Stimulated activated CD8-positive, alpha-beta memory T cell treated with anti-CD3 and anti-CD28 coated beads, Interleukin-7, amount 100 ng/mL, for 1 hour (primary cell): ENCODE measurements at regions not wholly inside any gene's neighbourhood (a gene's known extent, or its start where the extent isn't known, plus 50 kb on each side); places are given as distances from the start of the nearest gene placed in this dataset.

Source experiments
- DNase-seq, 2 donors: peaks; one replicate each; pipeline ENCODE4 v3.0.0-alpha.2; 2020; ENCODE audit warnings: low read depth in 2 of 2

DNA sequence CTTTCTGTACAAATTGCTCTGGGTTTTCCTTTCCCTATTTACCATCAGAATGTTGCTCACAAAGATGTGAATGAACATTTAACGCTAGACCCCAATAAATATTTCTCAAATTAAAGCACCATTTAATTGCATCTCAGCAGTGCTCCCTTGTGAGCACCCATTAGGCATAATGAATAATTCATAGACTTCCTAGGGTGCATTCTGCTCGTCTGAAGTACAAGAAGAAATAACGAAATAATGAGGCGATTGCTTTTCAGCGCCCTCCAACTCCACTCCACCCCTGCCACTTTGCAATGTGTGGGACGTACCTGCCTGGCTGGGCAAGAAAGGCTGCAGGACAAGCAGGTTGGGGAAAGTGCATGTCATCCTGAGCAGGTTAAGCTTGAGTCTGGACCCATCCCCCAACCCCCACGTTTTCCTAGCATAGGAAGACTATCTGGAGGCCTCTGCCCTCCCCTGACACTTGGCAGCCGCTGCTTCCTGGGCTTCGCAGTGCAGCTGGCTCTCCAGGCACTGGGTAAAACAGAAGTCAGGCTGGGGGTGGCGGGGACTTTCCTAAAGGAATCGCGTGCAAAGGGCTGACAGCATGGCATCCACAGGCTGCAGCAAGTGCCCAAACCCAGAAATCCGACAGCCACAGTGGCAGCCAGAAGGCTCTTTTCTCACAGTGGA is 253.7 kb downstream of the DUSP6 start:
- DNase-seq = no peak

DNA sequence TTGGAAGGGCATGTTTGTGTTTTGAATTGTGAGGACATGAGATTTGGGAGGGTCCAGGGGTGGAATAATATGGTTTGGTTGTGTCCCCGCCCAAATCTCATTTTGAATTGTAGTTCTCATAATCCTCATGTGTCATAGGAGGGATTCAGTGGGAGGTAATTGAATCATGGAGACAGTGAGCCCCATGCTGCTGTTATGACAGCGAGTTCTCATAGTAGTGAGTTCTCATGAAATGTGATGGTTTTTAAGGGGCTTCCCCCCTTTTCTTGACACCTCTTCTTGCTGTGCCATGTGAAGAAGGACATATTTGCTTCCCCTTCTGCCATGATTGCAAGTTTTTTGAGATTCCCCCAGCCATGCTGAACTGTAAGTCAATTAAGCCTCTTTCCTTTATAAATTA is 260.0 kb downstream of the DUSP6 start:
- no peak for DNase-seq

DNA sequence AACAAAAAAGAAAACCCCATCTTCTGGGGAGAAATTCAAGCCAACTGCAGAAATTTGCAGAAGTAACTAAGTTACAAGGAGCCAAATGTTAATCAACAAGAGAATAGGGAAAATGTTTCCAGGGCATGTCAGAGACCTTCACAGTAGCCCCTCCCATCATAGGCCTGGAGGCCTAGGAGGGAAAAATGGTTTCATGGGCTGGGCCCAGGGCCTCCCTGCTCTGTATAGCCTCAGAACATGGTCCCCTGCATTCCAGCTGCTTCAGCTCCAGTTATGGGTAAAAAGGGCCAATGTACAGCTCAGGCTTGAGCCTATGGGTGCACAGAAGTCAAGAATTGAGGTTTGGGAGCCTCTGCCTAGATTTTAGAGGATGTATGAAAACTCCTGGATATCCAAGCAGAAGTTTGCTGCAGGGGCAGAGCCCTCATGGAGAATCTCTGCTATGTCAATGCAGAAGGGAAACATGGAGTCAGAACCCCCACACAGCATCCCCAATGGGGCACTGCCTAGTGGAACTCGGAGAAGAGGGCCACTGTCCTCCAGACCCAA is 260.9 kb downstream of the DUSP6 start:
- DNase-seq = no peak

DNA sequence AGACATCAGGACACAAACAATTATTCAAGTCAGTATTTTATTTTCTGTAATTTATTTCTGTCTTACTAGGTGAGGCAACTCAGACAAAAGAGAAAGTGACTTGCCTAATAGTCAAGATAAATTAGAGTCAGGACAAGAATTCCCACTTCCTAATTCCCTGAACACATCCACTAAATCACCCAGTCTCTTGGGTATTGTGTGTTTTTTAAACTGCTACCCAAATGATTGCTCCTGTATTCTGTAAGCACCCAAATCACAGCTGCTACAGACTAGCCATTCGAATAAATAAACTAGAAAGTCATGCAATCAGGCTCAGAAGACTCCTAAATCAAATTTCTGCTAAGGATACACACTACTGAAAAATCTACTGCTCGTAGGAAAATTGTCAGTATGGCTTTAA is 263.0 kb downstream of the DUSP6 start:
- no peak for DNase-seq

DNA sequence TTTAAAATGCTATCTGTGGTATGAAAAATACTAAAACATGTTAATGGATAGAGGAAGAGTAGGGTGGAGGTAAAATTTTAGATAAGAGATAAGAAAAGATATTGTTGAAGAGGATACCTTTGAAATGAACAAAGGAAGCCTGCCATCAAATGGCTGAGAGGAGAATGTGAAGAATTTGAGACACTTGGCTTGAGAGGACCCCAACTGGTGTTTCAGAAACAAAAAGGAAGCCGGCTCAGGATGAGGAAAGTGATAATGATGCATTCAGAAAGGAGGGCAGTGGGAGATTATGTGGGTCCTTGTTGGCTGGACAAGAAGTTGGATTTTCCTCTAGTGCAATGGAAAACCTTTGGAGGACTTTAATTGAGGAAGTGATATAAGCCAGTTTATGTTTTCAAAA is 264.4 kb downstream of the DUSP6 start:
- DNase-seq = no peak

DNA sequence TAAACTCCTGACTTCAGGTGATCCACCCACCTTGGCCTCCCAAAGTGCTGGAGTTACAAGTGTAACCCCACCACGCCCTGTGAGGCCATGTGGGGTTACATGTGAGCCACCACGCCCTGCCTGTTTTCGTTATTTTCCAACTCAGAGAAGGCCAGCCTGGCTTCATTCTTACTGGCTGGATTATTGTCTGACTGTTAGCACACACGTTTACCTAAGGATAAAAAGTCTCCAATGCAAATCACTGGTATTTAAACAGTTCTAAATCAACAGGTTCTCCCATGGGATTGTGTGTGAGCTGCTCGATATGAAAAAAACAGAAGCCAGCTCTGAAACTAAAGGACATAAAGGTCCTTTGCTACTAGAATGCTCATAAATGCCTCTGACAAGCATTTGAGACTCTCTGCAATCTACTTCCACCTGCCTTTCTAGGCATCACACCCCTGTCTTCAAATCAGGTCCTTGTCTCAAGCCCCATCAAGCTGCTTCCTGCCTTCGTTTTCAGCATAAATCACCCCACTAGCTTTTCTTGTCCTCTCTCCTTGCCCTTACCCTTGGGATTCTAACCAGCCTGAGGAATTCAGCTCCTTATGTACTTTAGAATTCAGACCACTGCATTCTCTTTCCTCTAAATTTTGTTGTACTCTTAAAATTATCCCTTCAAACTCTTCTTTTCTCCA is 265.0 kb downstream of the DUSP6 start:
- no peak for DNase-seq

DNA sequence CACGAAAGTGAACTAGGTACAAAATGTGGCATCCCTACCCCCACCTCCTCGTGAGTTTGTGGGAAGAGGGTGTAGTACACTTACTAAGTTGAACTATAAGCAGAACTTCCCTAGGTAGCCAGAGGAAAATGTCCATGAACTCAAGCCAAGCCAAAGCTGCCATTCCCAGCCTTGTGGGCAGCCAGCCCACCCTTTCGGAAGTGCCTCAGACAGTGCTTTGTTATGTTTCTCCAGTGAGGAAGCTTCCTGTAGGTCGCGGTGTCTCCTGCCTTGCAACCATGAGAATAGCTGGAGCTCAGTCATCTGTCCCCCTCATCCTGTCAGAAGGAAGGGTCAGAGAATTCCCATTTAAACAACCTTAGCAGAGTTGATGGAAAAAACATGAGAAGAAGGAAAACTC is 266.9 kb downstream of the DUSP6 start:
- no peak for DNase-seq

DNA sequence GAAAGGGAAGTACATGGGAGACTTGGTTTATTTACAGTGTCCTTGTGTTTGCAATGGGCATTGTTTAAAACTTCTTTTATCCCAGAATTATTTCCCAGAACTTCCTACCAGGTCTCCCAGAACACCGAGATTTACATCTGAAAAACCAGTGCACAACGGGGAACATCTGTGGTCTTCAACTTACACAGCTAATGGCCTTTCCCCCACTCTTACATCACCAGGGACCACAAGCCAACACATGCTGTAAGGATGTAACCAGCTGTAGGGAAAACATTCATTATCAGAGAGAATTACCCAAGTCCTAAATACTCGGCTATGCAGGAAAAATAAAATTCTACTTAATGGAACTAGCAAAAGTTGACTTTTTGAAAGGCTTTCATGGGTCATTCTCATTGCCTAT is 267.6 kb downstream of the DUSP6 start:
- no peak for DNase-seq

DNA sequence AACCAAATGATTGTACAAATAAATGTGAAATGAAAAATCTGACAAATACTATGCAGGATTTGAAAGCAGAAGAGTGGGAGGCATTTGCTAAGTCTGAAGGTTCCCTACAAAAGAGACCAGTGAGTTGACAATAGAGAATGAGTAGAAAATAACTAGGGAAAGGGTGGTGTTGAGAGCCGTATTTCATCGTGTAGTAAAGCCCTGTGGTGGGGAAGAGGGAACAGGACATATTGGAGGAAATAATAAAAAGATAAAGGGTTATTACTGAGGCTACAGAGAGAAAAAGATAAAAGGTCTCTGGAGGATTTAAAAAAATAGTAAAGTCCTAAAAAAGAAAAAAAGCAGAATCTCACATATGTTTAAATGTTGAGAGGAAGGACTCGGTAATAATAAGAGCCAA is 268.8 kb downstream of the DUSP6 start:
- DNase-seq = no peak

DNA sequence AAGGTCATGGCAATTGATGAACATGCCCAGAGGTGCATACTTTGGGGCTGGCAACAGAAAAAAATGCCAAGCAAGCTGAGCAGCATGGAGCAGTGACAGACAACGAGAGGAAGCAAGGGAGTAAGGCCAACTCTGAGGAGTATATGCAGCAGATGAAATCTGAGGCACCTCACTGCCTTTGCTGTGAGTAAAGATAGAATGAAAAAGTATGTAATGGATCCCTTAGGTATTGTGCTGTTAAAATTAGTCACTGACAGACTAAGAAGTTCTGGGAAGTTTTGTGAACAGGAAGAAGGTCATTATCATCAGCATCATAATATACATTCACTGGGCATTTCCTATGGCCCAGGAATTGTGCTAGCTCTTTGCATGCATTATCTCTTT is 269.9 kb downstream of the DUSP6 start:
- DNase-seq = no peak

DNA sequence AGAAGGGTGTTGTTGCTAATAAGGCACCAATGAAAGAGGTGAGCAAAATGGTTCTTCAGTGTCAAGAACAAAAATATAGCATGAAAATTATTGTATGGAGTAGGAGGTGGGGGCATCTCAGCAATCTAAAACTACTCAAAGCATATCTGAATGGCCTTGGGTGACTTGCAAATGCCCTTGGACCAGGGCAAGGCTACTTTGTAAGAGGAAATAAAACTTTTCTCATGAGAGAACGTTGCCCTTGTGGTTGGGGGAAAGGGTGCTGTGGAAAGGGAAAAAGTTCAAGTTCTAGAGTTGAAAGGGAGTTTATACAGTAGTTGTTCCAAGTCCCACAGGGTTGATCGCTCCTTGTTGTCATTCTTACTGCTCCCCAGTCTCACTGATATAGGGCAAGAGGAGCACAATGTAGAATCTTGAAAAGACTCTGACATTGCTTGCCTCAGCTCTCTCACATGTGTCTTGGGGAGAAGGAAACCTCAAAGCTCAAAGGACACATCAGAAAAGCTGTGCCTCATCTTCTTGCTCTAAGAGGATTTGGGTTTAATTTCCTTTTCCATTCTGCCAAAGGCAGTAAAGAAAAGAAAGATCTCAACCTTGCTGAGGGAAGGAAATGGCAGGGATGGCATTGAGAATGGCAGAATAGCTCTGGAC is 270.5 kb downstream of the DUSP6 start:
- DNase-seq = no peak

DNA sequence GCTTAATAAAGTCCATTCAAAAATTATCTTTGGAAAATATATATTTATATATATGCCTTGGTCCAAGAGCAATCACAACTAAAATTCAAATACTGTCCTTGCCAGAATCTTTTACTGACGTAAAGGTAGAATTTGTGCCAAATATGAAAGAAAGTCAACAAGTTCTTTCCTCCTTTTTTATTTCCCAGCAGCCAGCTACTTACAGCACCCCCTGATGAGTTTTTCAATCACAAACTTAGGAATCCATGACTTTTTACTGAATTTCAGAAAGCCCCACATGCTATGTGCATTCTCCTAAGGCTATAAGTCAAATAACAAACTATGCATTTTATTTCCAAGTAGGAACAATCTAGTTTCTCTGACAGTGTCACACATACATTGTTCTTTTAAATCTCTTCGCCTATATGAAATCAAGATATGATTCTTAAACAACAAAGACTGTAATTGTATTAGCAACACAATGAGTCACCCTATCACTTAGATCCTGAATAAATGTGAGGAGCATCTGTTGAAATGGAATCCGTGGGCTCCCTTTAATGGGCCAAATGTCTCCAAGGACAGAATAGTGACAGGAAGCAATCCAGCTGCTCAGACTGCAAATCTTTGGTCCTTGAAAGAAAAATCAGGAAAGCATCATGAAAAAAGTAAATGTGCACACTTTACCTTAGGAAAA is 271.4 kb downstream of the DUSP6 start:
- DNase-seq = no peak

DNA sequence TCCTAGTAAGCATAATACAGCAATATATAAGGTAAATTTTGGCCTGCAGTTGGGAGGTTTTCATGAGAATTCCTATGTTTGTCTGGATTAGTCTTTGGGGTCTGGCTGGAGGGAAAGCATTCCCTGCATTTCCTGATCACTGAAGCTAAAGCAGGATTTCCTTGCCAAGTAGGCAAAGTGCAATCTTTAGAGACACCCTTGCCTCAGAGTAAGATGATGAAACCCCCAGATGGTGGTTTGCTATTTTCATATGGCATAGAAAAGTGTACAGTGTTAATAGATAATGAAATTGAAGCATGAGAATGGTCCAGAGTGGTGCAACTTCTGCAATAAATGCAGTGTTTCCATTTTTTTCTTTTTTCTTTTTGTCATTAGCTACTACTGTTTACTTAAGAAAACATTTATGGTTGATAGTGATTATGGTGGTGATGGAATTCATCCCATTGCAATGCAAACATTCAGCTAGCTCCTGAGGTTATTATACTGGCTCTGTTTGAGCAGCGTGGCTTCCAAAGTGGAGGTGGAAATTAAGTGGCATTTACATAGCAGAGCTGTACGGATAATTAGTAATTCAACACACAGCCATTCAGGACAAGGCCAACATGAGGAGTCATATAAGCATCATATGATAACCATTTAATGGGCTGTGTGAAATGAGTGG is 276.3 kb downstream of the DUSP6 start:
- no peak for DNase-seq

DNA sequence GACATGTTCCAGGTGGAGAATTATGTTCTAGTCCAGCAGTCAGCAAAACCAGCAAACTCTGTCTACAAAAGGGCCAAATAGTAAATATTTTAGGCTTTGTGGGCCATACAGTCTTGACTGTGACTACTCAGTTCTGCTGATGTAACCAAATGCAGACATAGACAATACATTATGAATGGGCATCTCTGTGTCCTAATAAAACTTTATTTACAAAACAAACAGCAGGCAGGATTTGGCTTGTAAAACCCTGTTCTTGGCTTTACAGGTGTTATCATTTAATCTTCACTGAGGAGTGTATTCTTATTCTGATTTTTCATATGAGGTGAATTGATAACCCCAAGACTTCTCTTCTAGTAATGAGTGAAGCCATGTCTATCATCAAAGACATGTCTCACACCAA is 278.6 kb downstream of the DUSP6 start:
- no peak for DNase-seq

DNA sequence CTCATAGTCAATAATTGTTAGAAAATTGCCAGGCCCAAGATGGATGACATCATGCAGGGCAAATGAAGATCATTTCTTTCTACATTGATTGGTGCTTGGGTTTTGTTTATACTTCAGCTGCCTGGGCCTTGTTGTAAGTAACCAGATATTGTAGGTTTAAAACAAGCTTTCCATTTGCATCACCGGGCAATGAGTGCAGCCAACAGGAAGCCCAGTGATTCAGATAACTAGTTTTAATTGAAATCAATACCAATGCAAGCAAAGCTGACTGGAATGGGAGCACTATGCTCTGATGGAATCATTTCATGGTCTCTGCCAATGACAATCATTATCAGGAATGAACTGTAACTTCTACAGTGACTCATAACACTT is 279.3 kb downstream of the DUSP6 start:
- DNase-seq = no peak

DNA sequence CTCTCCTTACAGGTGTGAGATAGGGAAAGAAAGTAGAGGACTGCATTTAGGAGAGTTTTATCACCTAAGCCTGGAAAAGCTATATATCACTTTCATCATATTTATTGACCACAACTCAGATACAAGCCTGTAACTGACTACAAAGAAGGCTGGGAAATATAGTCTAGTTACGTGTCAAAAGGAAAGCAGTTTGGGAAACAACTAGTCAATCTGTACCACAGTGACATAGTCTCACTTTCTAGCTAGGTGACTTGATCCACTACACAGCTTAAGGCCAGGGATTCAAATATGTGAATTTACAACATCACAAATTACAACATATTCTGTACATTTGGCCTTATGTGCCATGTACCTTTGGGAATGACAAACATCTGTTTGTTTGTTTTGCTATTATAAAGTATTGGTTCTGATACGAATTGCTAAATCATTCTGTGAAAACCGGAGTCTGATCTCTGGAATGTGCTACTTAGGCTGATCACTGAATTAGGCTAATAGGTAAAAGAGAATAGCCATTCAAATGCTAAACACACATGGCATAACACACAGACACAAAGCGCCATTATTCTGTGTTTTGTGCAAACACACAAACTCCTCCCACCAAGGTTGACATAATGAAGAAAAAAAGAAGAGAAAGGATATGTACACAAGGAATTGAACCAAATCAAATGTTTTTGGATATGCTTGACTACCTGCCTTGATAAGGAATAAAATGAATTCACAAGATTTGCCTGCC is 279.8 kb downstream of the DUSP6 start:
- no peak for DNase-seq

DNA sequence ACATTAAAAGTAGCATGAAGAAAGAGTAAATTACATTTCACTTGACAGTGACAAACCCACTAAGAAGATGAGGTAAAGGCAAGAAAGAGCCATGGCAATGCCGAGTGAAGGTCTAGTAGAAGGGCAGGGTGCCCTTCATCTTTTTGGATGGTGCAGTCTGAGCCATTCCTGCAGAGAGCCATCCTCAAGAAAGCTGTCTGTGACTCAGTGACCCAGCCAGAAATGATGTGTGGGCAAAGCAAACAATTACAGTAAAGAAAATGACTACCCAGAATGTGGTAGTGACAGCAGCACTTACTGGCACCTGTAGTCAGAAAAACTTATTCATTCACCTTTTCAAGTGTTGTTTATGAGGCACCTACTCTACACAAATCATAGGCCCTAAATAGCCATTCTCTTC is 281.7 kb downstream of the DUSP6 start:
- no peak for DNase-seq

DNA sequence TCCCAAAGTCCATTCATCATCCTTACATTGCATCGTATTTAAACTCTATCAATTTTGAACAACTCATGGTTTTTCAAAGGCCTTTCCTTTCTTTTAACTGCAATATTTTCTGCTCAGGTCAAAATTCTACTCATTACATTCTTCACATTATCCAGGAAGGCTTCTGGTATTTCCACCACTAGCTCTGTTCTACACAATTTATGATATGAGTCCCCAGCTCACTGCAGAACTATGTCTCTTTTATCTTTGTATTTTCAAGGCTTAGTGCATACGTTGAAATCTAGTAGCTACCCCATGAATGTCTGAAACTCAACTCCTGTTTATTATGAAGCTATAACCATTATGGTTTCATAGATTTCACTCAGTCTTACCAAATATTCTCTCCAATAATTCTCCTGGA is 282.9 kb downstream of the DUSP6 start:
- DNase-seq = no peak

DNA sequence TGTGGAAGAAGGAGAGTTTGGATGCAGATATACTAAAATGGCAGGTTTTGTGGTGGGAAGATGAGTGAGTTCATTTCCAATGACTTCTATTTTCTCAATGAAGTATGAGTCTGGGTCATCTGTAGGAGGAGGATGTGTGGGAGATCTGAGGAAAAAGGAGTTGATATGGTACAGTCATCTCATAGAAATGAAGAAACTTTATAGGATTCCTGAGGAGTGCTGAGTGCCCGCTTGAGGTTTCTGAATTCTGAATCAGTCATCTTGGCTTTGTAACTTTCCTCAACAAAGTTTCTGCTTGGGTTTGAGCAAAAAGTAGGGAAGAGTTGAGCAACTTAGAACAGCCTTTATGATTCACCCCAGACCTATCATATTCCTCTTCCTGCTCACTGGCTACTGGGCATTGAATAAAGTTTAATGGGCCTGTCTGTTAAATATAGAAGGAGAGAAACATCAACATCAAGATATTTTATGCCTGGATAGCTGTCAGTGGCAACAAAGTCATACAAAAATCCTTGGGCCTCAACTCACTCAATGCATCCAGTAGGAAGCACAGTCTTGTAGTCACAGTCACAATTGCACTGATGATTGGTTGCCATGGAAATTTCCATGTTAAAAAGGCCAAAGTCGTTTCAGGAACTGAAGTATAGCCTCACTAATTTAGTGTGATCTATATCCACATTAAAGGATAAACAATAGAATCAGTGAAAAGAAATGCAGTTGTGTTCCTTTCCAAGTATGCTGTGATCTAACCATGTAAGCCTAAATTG is 284.7 kb downstream of the DUSP6 start:
- no peak for DNase-seq

DNA sequence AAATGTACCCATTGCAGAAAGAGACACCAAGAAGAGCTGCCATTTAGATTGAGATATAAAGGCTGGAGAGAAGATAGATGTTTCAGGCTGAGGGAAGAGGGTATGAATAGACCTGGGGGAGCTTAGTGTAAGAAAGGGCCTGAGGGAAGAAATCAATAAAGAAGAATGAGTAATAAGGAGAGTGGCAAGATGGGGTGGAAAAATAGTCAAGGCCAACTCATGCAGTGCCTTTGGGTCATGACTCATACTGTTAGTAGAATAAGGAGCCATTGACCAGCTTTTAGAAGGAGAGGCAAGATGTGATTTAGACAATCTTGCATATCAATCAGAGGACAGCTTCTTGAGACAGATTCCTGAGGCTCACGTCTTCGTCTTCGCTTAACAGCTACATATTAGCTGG is 287.5 kb downstream of the DUSP6 start:
- DNase-seq = no peak

DNA sequence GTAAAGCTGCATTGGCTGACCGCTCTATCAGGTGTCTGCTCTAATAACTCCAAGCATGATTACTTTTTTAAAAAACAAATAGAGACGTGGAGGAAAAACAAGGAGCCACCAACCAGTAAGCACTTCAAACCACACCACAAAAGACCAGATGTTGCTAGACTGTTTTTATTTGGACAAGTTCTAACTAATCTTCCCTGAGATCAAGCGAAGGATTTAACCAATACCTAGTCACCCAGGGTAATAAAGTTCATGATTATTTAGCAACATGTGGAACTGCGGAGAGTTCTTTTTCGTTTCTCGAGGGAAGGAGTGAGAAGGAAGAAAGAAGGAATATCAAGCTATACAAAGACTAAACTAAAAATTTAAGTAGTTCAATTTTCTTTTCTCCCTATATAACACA is 288.1 kb downstream of the DUSP6 start:
- no peak for DNase-seq
